HL-60 (cell line): ENCODE measurements at regions not wholly inside any gene's neighbourhood (a gene's known extent, or its start where the extent isn't known, plus 50 kb on each side); places are given as distances from the start of the nearest gene placed in this dataset.

ENCODE experiments used
- DNase-seq, 2 experiments: peaks; one replicate each; pipeline ENCODE4 v3.0.0-alpha.2; 2010 to 2020; ENCODE audit warnings: low read depth in 1 of 2, low spot score in 1 of 2
- H3K27ac ChIP-seq: fragments of 250-450 bp; sonication (Bioruptor Pico); replicated peaks from 2 replicates; pipeline ENCODE4 v1.5.1; 2020; ENCODE audit warnings: mild to moderate bottlenecking, moderate library complexity
- H3K27me3 ChIP-seq: fragments of 250-450 bp; sonication (Bioruptor Pico); 2 replicates; pipeline ENCODE4 v1.5.1; 2021; ENCODE audit warnings: mild to moderate bottlenecking, moderate library complexity; ENCODE audit not compliant: insufficient read depth, poor library complexity, severe bottlenecking
- H3K4me3 ChIP-seq: replicated peaks from 2 replicates; pipeline ENCODE4 v1.5.1; 2011; ENCODE audit warnings: mild to moderate bottlenecking, control low read depth, low read length; ENCODE audit not compliant: insufficient read depth
- CTCF ChIP-seq: IDR thresholded peaks from one replicate; pipeline ENCODE4 v1.5.1; 2011; ENCODE audit warnings: low read length, control low read depth, inconsistent platforms; ENCODE audit not compliant: insufficient read depth
- GABPA ChIP-seq: IDR thresholded peaks from 2 replicates; pipeline ENCODE4 v1.6.1; 2012; ENCODE audit warnings: low read depth
- POLR2AphosphoS5 ChIP-seq: IDR thresholded peaks from 2 replicates; pipeline ENCODE4 v1.6.1; 2012; ENCODE audit warnings: low read depth
- SPI1 ChIP-seq: IDR thresholded peaks from 2 replicates; pipeline ENCODE4 v1.6.1; 2012; ENCODE audit warnings: low read depth, mild to moderate bottlenecking, borderline replicate concordance
- TF ChIP-seq, protein P1 (sequence below): IDR thresholded peaks from 2 replicates; pipeline ENCODE4 v1.6.1; 2012; ENCODE audit warnings: low read depth; ENCODE audit not compliant: insufficient replicate concordance

GRCh38 chr22:33971561-33971961 is 51.3 kb upstream of the LARGE1 start:
- no peak overlapping the region for H3K27ac ChIP-seq
- no peak overlapping the region for H3K4me3 ChIP-seq
- no peak for DNase-seq
- no peaks in the 10 kb centered on the region for H3K27me3 ChIP-seq
- TF ChIP-seq CTCF (no peak), GABPA (no peak), POLR2AphosphoS5 (no peak), SPI1 (no peak)
- TF ChIP-seq, protein P1, sequence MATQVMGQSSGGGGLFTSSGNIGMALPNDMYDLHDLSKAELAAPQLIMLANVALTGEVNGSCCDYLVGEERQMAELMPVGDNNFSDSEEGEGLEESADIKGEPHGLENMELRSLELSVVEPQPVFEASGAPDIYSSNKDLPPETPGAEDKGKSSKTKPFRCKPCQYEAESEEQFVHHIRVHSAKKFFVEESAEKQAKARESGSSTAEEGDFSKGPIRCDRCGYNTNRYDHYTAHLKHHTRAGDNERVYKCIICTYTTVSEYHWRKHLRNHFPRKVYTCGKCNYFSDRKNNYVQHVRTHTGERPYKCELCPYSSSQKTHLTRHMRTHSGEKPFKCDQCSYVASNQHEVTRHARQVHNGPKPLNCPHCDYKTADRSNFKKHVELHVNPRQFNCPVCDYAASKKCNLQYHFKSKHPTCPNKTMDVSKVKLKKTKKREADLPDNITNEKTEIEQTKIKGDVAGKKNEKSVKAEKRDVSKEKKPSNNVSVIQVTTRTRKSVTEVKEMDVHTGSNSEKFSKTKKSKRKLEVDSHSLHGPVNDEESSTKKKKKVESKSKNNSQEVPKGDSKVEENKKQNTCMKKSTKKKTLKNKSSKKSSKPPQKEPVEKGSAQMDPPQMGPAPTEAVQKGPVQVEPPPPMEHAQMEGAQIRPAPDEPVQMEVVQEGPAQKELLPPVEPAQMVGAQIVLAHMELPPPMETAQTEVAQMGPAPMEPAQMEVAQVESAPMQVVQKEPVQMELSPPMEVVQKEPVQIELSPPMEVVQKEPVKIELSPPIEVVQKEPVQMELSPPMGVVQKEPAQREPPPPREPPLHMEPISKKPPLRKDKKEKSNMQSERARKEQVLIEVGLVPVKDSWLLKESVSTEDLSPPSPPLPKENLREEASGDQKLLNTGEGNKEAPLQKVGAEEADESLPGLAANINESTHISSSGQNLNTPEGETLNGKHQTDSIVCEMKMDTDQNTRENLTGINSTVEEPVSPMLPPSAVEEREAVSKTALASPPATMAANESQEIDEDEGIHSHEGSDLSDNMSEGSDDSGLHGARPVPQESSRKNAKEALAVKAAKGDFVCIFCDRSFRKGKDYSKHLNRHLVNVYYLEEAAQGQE: no peak

- Histone ChIP-seq H3K4me3 (no peak overlapping the region), H3K27ac (no peak overlapping the region), H3K27me3 (no peaks in the 10 kb centered on the region)
- DNase-seq: no peak
- TF ChIP-seq, protein P1: no peak
- TF ChIP-seq GABPA (no peak), SPI1 (no peak), CTCF (no peak), POLR2AphosphoS5 (no peak)
Observed at GRCh38 chr22:33975841-33976240, 55.6 kb upstream of the LARGE1 start.

DNA sequence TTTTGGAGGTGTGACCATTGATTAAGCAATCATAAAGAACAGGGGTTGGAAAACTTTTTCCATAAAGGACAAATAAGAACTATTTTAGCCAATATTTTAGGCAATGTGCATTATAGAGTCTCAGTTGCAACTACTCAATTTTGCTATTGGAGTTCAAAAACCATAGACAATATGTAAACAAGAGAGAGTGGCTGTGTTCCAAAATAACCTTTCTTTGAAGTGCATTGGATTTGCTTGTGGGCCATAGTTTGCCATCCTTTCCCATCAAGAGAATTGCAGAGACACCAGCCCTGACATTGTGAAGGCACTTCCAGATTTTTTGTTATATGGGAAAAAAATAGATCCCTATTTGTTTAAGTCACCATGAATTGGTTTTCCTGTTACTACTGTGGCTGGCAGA is 63.3 kb upstream of the LARGE1 start:
- no peak for DNase-seq
- no peak overlapping the region for H3K4me3 ChIP-seq
- TF ChIP-seq SPI1 (no peak), POLR2AphosphoS5 (no peak), GABPA (no peak)
- TF ChIP-seq, protein P1: no peak

More for the DNA sequence above, 63.3 kb upstream of the LARGE1 start:
- Histone ChIP-seq H3K27ac (no peak overlapping the region), H3K27me3 (no peaks in the 10 kb centered on the region)
